ENCODE measurements at regions not wholly inside any gene's neighbourhood (a gene's known extent, or its start where the extent isn't known, plus 50 kb on each side); places are given as distances from the start of the nearest gene placed in this dataset.
"Not testable (repeated sequence)": the region's sequence is repeated elsewhere in the genome, so short reads cannot be mapped to it uniquely, and the experiment has no call there.

GRCh38 chr20:30376767-30377658 is 880.5 kb upstream of the DEFB115 start:
- Mint-ChIP-seq H3K4me3 (ENCODE audit: unreplicated experiment) (peak overlapping the region; percentile 94), H3K27ac (ENCODE audit: unreplicated experiment) (peak overlapping the region; percentile 38), H3K9me3 (ENCODE audit: unreplicated experiment) (no peaks in the 10 kb centered on the region), H3K36me3 (ENCODE audit: low read depth, unreplicated experiment) (no peaks in the 10 kb centered on the region), H3K4me1 (ENCODE audit: low read depth, unreplicated experiment) (peaks cover 4% of the 10 kb centered on the region), H3K27me3 (ENCODE audit: low read depth, unreplicated experiment) (no peaks in the 10 kb centered on the region)
- Histone ChIP-seq H3K4me3 (ENCODE audit: insufficient read depth, low read depth, low read length) (peak overlapping the region; percentile 93), H3K9me3 (ENCODE audit: insufficient read depth, low read depth, low read length) (no peaks in the 10 kb centered on the region), H3K4me1 (ENCODE audit: insufficient read depth, low read length) (no peaks in the 10 kb centered on the region), H3K27me3 (ENCODE audit: insufficient read depth, low read length) (no peaks in the 10 kb centered on the region), H3K79me2 (ENCODE audit: insufficient read depth, low read length) (no peaks in the 10 kb centered on the region), H4K20me1 (ENCODE audit: insufficient read depth, low read length) (no peaks in the 10 kb centered on the region), H3K4me2 (ENCODE audit: low read length) (peak overlapping the region; percentile 86), H3K36me3 (ENCODE audit: insufficient read depth, low read length) (no peaks in the 10 kb centered on the region), H2AFZ (ENCODE audit: low read depth, low read length) (peak overlapping the region; percentile 98), H3K27ac (ENCODE audit: low read depth, low read length) (peak overlapping the region; percentile 72), H3K9ac (ENCODE audit: low read length) (peak overlapping the region; percentile 96)
- TF ChIP-seq EZH2 (IDR thresholded peaks at IDR 0.05; ENCODE audit: insufficient read depth, low read length) (no peak), CTCF (IDR thresholded peaks at IDR 0.05; ENCODE audit: insufficient read depth, low read depth, low read length) (no peak)
- peak; percentile 39 for DNase-seq (ENCODE audit: low read depth)
- FAIRE-seq: no peak

DNA sequence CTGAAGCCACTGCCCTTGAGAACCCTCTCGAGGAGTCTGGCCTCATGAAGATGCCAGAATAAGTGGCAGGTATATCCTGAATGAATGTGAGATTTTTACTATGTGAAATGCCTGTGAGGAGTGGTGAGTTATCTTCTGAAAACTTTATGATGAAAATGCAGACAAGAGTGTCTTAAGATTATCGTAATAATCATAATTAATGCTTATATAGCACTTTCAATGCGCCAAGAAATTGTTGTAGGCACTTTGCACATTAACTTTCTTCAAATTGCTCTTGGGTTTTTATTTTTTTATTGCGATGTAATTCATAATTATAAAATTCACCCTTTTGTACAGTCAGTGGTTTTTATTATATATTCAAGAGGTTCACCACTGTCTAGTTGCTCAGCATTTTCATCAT is 879.1 kb upstream of the DEFB115 start:
- H3K27ac ChIP-seq (ENCODE audit: low read depth, low read length); H3K9me3 ChIP-seq (ENCODE audit: insufficient read depth, low read depth, low read length); H3K36me3 ChIP-seq (ENCODE audit: insufficient read depth, low read length); H3K27me3 ChIP-seq (ENCODE audit: insufficient read depth, low read length); H3K79me2 ChIP-seq (ENCODE audit: insufficient read depth, low read length); H3K4me3 ChIP-seq (ENCODE audit: insufficient read depth, low read depth, low read length); H3K27ac Mint-ChIP-seq (ENCODE audit: unreplicated experiment); H3K36me3 Mint-ChIP-seq (ENCODE audit: low read depth, unreplicated experiment); H2AFZ ChIP-seq (ENCODE audit: low read depth, low read length); H3K27me3 Mint-ChIP-seq (ENCODE audit: low read depth, unreplicated experiment); DNase-seq (ENCODE audit: low read depth); FAIRE-seq; H4K20me1 ChIP-seq (ENCODE audit: insufficient read depth, low read length); H3K4me1 ChIP-seq (ENCODE audit: insufficient read depth, low read length); H3K4me1 Mint-ChIP-seq (ENCODE audit: low read depth, unreplicated experiment); H3K9me3 Mint-ChIP-seq (ENCODE audit: unreplicated experiment): not testable (repeated sequence)
- H3K9ac ChIP-seq (ENCODE audit: low read length): peak overlapping the region; percentile 96
- peak overlapping the region; percentile 94 for H3K4me3 Mint-ChIP-seq (ENCODE audit: unreplicated experiment)
- peak overlapping the region; percentile 86 for H3K4me2 ChIP-seq (ENCODE audit: low read length)

GRCh38 chr20:30378721-30379120 is 878.7 kb upstream of the DEFB115 start:
- H3K4me3 ChIP-seq (ENCODE audit: insufficient read depth, low read depth, low read length); H4K20me1 ChIP-seq (ENCODE audit: insufficient read depth, low read length); DNase-seq (ENCODE audit: low read depth); H3K4me1 ChIP-seq (ENCODE audit: insufficient read depth, low read length); H3K9ac ChIP-seq (ENCODE audit: low read length); H2AFZ ChIP-seq (ENCODE audit: low read depth, low read length); H3K9me3 ChIP-seq (ENCODE audit: insufficient read depth, low read depth, low read length); H3K9me3 Mint-ChIP-seq (ENCODE audit: unreplicated experiment); H3K36me3 Mint-ChIP-seq (ENCODE audit: low read depth, unreplicated experiment); H3K36me3 ChIP-seq (ENCODE audit: insufficient read depth, low read length); FAIRE-seq; H3K4me1 Mint-ChIP-seq (ENCODE audit: low read depth, unreplicated experiment); H3K27me3 Mint-ChIP-seq (ENCODE audit: low read depth, unreplicated experiment); H3K27me3 ChIP-seq (ENCODE audit: insufficient read depth, low read length); H3K27ac Mint-ChIP-seq (ENCODE audit: unreplicated experiment); H3K79me2 ChIP-seq (ENCODE audit: insufficient read depth, low read length); H3K27ac ChIP-seq (ENCODE audit: low read depth, low read length); H3K4me2 ChIP-seq (ENCODE audit: low read length): not testable (repeated sequence)
- peak overlapping the region; percentile 1 for H3K4me3 Mint-ChIP-seq (ENCODE audit: unreplicated experiment)

DNA sequence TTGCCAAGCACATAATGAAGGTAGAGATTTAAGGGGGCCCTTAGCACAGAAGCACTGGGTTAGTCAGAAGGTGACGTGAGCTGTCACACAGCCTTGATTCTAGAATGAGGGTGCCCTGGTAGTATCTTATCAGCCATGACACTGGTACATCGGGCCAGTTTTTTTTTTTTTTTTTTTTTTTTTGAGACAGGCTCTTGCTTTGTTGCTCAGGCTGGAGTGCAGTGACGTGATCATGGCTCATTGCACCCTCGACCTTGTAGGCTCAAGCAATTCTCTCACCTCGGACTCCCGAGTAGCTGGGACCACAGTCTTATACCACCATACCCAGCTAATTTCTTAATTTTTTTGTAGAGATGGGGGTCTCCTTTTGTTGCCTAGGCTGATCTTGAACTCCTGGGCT is 872.6 kb upstream of the DEFB115 start:
- not testable (repeated sequence) for H3K36me3 Mint-ChIP-seq (ENCODE audit: low read depth, unreplicated experiment); H3K9ac ChIP-seq (ENCODE audit: low read length); H3K4me1 ChIP-seq (ENCODE audit: insufficient read depth, low read length); H3K4me1 Mint-ChIP-seq (ENCODE audit: low read depth, unreplicated experiment); H3K27me3 ChIP-seq (ENCODE audit: insufficient read depth, low read length); H3K4me2 ChIP-seq (ENCODE audit: low read length); H2AFZ ChIP-seq (ENCODE audit: low read depth, low read length); H3K9me3 ChIP-seq (ENCODE audit: insufficient read depth, low read depth, low read length); DNase-seq (ENCODE audit: low read depth); H3K4me3 Mint-ChIP-seq (ENCODE audit: unreplicated experiment); H3K27ac ChIP-seq (ENCODE audit: low read depth, low read length); H4K20me1 ChIP-seq (ENCODE audit: insufficient read depth, low read length); H3K36me3 ChIP-seq (ENCODE audit: insufficient read depth, low read length); H3K27me3 Mint-ChIP-seq (ENCODE audit: low read depth, unreplicated experiment); H3K4me3 ChIP-seq (ENCODE audit: insufficient read depth, low read depth, low read length); H3K27ac Mint-ChIP-seq (ENCODE audit: unreplicated experiment); FAIRE-seq; H3K9me3 Mint-ChIP-seq (ENCODE audit: unreplicated experiment); H3K79me2 ChIP-seq (ENCODE audit: insufficient read depth, low read length)

DNA sequence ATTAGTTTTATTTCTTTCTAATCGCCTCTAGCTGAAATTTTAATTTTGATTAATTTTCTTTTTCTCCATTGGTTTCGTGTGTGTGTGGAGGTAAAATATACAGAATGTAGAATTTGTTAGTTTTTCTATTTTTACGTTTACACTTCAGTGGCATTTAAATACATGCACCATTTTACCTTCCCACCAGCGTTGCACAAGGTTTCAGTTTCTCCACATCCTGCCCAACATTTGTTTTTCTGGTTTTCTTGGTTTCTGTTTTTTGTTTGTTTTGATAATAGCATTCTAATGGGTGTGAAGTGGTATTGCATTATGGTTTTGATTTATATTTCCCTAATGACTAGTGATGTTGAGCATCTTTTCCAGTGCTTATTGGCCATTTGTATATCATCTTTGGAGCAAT is 871.4 kb upstream of the DEFB115 start:
- not testable (repeated sequence) for H3K36me3 Mint-ChIP-seq (ENCODE audit: low read depth, unreplicated experiment); H3K9me3 Mint-ChIP-seq (ENCODE audit: unreplicated experiment); H3K9ac ChIP-seq (ENCODE audit: low read length); DNase-seq (ENCODE audit: low read depth); H3K36me3 ChIP-seq (ENCODE audit: insufficient read depth, low read length); H3K27me3 Mint-ChIP-seq (ENCODE audit: low read depth, unreplicated experiment); H3K4me3 ChIP-seq (ENCODE audit: insufficient read depth, low read depth, low read length); H3K27me3 ChIP-seq (ENCODE audit: insufficient read depth, low read length); H3K4me1 ChIP-seq (ENCODE audit: insufficient read depth, low read length); H3K27ac ChIP-seq (ENCODE audit: low read depth, low read length); H3K4me1 Mint-ChIP-seq (ENCODE audit: low read depth, unreplicated experiment); H3K4me2 ChIP-seq (ENCODE audit: low read length); FAIRE-seq; H3K4me3 Mint-ChIP-seq (ENCODE audit: unreplicated experiment); H3K9me3 ChIP-seq (ENCODE audit: insufficient read depth, low read depth, low read length); H4K20me1 ChIP-seq (ENCODE audit: insufficient read depth, low read length); H3K27ac Mint-ChIP-seq (ENCODE audit: unreplicated experiment); H2AFZ ChIP-seq (ENCODE audit: low read depth, low read length); H3K79me2 ChIP-seq (ENCODE audit: insufficient read depth, low read length)
